BLaER1 (cell line): ENCODE measurements at regions not wholly inside any gene's neighbourhood (a gene's known extent, or its start where the extent isn't known, plus 50 kb on each side); places are given as distances from the start of the nearest gene placed in this dataset.

Source experiments
- H3K27ac ChIP-seq: shearing (Covaris generic); formaldehyde crosslinking; 2 replicates; pipeline ENCODE4 v1.8.1; 2022
- H3K27me3 ChIP-seq: shearing (Covaris generic); formaldehyde crosslinking; 2 replicates; pipeline ENCODE4 v1.8.1; 2022
- H3K36me3 ChIP-seq: shearing (Covaris generic); formaldehyde crosslinking; 2 replicates; pipeline ENCODE4 v1.8.1; 2022
- H3K4me1 ChIP-seq: shearing (Covaris generic); formaldehyde crosslinking; 2 replicates; pipeline ENCODE4 v1.8.1; 2022
- H3K4me2 ChIP-seq: shearing (Covaris generic); formaldehyde crosslinking; 2 replicates; pipeline ENCODE4 v1.8.1; 2022
- H3K4me3 ChIP-seq: shearing (Covaris generic); formaldehyde crosslinking; 2 replicates; pipeline ENCODE4 v1.8.1; 2022
- H3K9ac ChIP-seq: shearing (Covaris generic); formaldehyde crosslinking; 2 replicates; pipeline ENCODE4 v1.8.1; 2022
- H3K9me3 ChIP-seq: shearing (Covaris generic); formaldehyde crosslinking; 2 replicates; pipeline ENCODE4 v1.8.1; 2022
- H4K20me1 ChIP-seq: shearing (Covaris generic); formaldehyde crosslinking; 2 replicates; pipeline ENCODE4 v1.8.1; 2022
- Cebpa-rat ChIP-seq: shearing (Covaris generic); IDR thresholded peaks from 2 replicates; pipeline ENCODE4 v1.8.1; 2022

- no peaks in the 10 kb centered on the region for H3K36me3 ChIP-seq
- no peak overlapping the region for H3K9ac ChIP-seq
- H4K20me1 ChIP-seq = no peaks in the 10 kb centered on the region
- no peaks in the 10 kb centered on the region for H3K9me3 ChIP-seq
- no peak overlapping the region for H3K27ac ChIP-seq
- no peaks in the 10 kb centered on the region for H3K27me3 ChIP-seq
- H3K4me2 ChIP-seq = no peak overlapping the region
- no peak for TF ChIP-seq Cebpa-rat
- H3K4me1 ChIP-seq = no peaks in the 10 kb centered on the region
- H3K4me3 ChIP-seq = no peak overlapping the region
These were observed 741.3 kb downstream of the GALR1 start for GRCh38 chr18:77990901-77991300.

DNA sequence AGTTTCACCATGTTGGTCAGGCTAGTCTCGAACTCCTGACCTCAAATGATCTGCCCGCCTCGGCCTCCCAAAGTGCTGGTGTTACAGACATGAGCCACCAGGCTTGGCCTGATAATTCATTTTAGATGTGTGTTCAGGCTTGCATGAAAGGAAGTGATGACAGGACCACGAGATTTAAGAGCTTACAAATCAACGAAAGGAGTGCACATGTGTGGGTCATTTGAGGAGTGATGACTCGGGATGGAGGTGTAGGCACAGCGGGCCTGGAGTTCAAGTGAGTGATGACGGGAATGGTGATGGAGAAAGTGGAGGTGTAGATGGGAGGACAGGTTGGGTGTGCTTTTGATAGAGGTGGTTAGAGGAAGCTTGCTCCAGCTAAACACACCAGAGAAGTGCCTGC, 742.4 kb downstream of the GALR1 start:
- H3K4me2 ChIP-seq = no peak overlapping the region
- H3K36me3 ChIP-seq = no peaks in the 10 kb centered on the region

DNA sequence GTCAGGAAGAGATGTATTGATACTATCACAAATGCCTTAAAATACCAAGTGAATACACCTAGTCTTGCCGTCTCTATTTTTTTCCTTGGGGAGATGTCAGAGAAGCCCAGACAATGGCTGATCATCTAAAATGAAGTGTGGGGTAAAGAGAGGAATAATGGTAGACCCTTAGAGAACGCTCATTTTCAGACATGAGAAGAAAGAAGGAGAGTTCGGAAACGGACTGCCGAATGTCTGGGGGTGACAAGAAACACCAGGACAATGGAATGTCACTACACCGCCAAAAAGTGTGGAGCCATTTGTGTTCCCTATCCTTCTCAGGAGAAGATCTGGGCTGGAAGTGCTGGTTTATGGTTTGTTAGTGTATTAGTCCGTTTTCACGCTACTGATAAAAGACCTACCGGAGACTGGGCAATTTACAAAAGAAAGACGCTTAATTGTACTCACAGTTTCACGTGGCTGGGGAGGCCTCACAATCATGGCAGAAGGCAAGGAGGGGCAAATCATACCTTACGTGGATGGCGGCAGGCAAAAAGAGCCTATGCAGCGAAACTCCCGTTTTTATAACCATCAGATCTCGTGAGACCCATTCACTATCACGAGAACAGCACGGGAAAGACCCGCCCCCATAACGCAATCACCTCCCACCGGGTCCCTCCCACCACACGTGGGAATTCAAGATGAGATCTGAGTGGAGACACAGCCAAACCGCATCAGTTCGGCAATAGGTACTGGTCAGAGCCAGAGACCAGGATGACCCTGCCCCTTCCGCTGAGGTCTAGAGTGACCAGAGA, 743.7 kb downstream of the GALR1 start:
- no peak overlapping the region for H3K9ac ChIP-seq
- H3K27me3 ChIP-seq = no peaks in the 10 kb centered on the region
- H3K36me3 ChIP-seq = no peaks in the 10 kb centered on the region
- H3K4me3 ChIP-seq = no peak overlapping the region
- H4K20me1 ChIP-seq = no peaks in the 10 kb centered on the region
- H3K4me2 ChIP-seq = no peak overlapping the region
- no peak for TF ChIP-seq Cebpa-rat
- no peaks in the 10 kb centered on the region for H3K9me3 ChIP-seq
- H3K27ac ChIP-seq = no peak overlapping the region
- H3K4me1 ChIP-seq = no peaks in the 10 kb centered on the region

More for the DNA sequence above, 742.4 kb downstream of the GALR1 start:
- no peak for TF ChIP-seq Cebpa-rat
- H3K27ac ChIP-seq = no peak overlapping the region
- no peaks in the 10 kb centered on the region for H3K9me3 ChIP-seq
- no peaks in the 10 kb centered on the region for H3K27me3 ChIP-seq
- no peaks in the 10 kb centered on the region for H3K4me1 ChIP-seq
- H4K20me1 ChIP-seq = no peaks in the 10 kb centered on the region
- no peak overlapping the region for H3K9ac ChIP-seq
- no peak overlapping the region for H3K4me3 ChIP-seq

DNA sequence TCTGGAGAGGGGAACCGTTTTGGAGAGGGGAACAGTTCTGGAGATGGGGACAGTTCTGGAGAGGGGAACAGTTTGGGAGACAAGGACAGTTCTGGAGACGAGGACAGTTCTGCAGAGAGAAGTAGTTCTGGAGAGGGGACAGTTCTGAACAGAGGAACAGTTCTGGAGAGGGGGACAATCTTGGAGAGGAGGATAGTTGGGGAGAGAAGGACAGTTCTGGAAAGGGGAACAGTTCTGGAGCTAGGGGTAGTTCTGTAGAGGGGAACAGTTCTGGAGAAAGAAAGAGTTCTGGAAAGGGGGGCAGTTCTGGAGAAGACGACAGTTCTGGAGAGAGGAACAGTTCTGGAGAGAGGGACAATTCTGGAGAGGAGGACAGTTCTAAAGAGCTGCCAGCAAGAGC, 745.9 kb downstream of the GALR1 start:
- Histone ChIP-seq H3K4me2 (no peak overlapping the region), H4K20me1 (no peaks in the 10 kb centered on the region), H3K27ac (no peak overlapping the region), H3K27me3 (no peaks in the 10 kb centered on the region), H3K4me3 (no peak overlapping the region), H3K9me3 (peaks cover 4% of the 10 kb centered on the region), H3K4me1 (no peaks in the 10 kb centered on the region), H3K9ac (no peak overlapping the region), H3K36me3 (no peaks in the 10 kb centered on the region)
- no peak for TF ChIP-seq Cebpa-rat

GRCh38 chr18:77996737-77997136, 747.1 kb downstream of the GALR1 start:
- Histone ChIP-seq H4K20me1 (no peaks in the 10 kb centered on the region), H3K36me3 (no peaks in the 10 kb centered on the region), H3K27ac (no peak overlapping the region), H3K4me2 (no peak overlapping the region), H3K27me3 (no peaks in the 10 kb centered on the region), H3K9ac (no peak overlapping the region), H3K9me3 (peaks cover 13% of the 10 kb centered on the region), H3K4me1 (no peaks in the 10 kb centered on the region), H3K4me3 (no peak overlapping the region)
- TF ChIP-seq Cebpa-rat = no peak

DNA sequence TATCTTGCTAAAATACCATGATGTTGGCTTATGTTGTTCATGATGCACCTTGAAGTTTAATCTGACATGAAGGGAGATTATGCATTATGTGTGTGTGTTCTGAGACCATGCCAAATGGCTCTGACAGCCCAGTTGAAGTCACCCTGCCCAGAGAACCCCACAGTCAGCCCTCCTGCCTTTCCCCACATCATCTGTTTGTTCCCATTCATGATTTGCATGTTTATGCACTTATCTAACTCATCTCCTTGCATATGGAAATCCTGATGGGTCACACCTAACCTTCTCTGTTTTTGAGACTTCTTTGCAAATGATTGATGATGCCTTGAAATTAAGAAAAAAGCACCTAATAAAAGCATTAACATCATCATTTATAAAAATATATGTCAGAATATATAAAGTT, 752.2 kb downstream of the GALR1 start:
- no peaks in the 10 kb centered on the region for H3K27me3 ChIP-seq
- no peak for TF ChIP-seq Cebpa-rat

DNA sequence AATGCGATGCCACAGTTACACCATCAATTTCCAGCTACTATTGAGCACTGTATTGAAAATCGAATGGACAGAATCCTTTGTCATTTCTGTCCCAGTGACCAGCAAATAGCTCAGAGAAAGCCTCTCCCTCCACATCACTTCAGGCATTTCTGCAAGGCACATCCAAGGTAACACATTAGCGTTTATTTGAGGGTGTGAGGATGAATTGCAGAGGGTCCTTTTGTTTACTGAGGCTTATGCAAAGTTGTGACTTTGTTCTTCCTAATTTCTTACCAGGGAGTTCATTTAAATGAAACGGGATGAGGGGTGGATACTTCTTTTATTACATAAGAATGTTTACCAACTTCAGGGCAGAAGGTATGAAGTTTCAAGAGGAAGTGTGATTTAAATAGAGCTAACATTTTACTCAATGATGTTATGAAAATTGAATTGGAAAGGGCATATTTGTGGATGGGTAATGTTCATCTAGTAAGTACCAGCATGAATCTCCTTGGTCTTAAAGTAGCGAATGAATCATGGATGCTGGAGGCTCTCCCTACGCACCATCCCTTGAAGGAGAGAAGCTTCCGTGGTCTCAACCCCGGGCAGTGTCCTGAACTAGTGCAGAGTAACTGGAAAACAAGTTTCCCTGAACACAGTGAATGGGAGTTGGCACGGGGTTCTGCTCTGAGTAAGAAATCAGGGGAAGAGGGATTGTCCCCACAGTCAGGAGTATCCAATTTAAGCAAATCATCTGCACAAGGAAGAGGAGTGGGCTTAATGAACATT, 756.5 kb downstream of the GALR1 start:
- Histone ChIP-seq H3K4me3 (no peak overlapping the region), H3K36me3 (no peaks in the 10 kb centered on the region), H4K20me1 (no peaks in the 10 kb centered on the region), H3K4me1 (no peaks in the 10 kb centered on the region), H3K9me3 (peaks cover 11% of the 10 kb centered on the region), H3K9ac (no peak overlapping the region), H3K27me3 (no peaks in the 10 kb centered on the region), H3K4me2 (no peak overlapping the region), H3K27ac (no peak overlapping the region)
- no peak for TF ChIP-seq Cebpa-rat

More for the DNA sequence above, 752.2 kb downstream of the GALR1 start:
- no peaks in the 10 kb centered on the region for H3K36me3 ChIP-seq
- H3K9ac ChIP-seq = no peak overlapping the region
- H3K4me3 ChIP-seq = no peak overlapping the region
- no peak overlapping the region for H3K4me2 ChIP-seq
- no peak overlapping the region for H3K27ac ChIP-seq
- no peaks in the 10 kb centered on the region for H4K20me1 ChIP-seq
- peaks cover 14% of the 10 kb centered on the region for H3K9me3 ChIP-seq
- no peaks in the 10 kb centered on the region for H3K4me1 ChIP-seq

- no peak for TF ChIP-seq Cebpa-rat
These were observed 757.2 kb downstream of the GALR1 start for GRCh38 chr18:78006774-78007260.

GRCh38 chr18:78010363-78010762, 760.7 kb downstream of the GALR1 start:
- H3K4me1 ChIP-seq = no peaks in the 10 kb centered on the region
- no peaks in the 10 kb centered on the region for H4K20me1 ChIP-seq
- no peak overlapping the region for H3K27ac ChIP-seq
- H3K36me3 ChIP-seq = no peaks in the 10 kb centered on the region
- no peak overlapping the region for H3K4me2 ChIP-seq
- H3K4me3 ChIP-seq = no peak overlapping the region
- 0 out of 2 replicates have a peak, but pooled peaks cover 4% of the 10 kb centered on the region for H3K9me3 ChIP-seq
- no peak overlapping the region for H3K9ac ChIP-seq
- no peak for TF ChIP-seq Cebpa-rat
- H3K27me3 ChIP-seq = no peaks in the 10 kb centered on the region

More at GRCh38 chr18:78006774-78007260, 757.2 kb downstream of the GALR1 start:
- Histone ChIP-seq H3K27me3 (no peaks in the 10 kb centered on the region), H3K36me3 (no peaks in the 10 kb centered on the region), H3K9me3 (peaks cover 5% of the 10 kb centered on the region; the same call in 1 of the 2 replicates), H3K9ac (no peak overlapping the region), H3K27ac (no peak overlapping the region), H4K20me1 (no peaks in the 10 kb centered on the region), H3K4me2 (no peak overlapping the region), H3K4me1 (no peaks in the 10 kb centered on the region), H3K4me3 (no peak overlapping the region)

- no peaks in the 10 kb centered on the region for H3K4me1 ChIP-seq
- H3K9me3 ChIP-seq = no peaks in the 10 kb centered on the region
- no peaks in the 10 kb centered on the region for H3K36me3 ChIP-seq
- H4K20me1 ChIP-seq = no peaks in the 10 kb centered on the region
- H3K27ac ChIP-seq = no peak overlapping the region
- H3K4me2 ChIP-seq = no peak overlapping the region
- no peak for TF ChIP-seq Cebpa-rat
- H3K27me3 ChIP-seq = no peaks in the 10 kb centered on the region
- H3K4me3 ChIP-seq = no peak overlapping the region
- no peak overlapping the region for H3K9ac ChIP-seq
These were observed 768.2 kb downstream of the GALR1 start for GRCh38 chr18:78017869-78018268.
